SK-N-MC (cell line): ENCODE measurements at regions not wholly inside any gene's neighbourhood (a gene's known extent, or its start where the extent isn't known, plus 50 kb on each side); places are given as distances from the start of the nearest gene placed in this dataset.

Experiments
- DNase-seq: peaks from one replicate; pipeline ENCODE4 v3.0.0-alpha.2; 2011; ENCODE audit warnings: low read depth, low spot score
- H3K27ac ChIP-seq: fragments of 200-600 bp; sonication (generic); 2 replicates; pipeline ENCODE4 v1.5.1; 2016; ENCODE audit warnings: mixed run types
- H3K36me3 ChIP-seq: fragments of 200-600 bp; sonication (generic); 2 replicates; pipeline ENCODE4 v1.6.1; 2017; ENCODE audit warnings: antibody characterized with exemption, low read length, mixed read lengths; ENCODE audit not compliant: insufficient read depth
- H3K4me3 ChIP-seq: fragments of 200-600 bp; sonication (generic); 2 replicates; pipeline ENCODE4 v1.5.1; 2016
- H3K9ac ChIP-seq: fragments of 200-600 bp; sonication (generic); 2 replicates; pipeline ENCODE4 v1.8.0; 2017; ENCODE audit warnings: mixed run types, mixed read lengths; ENCODE audit not compliant: insufficient read length
- H3K9me3 ChIP-seq: fragments of 200-600 bp; sonication (generic); 2 replicates; pipeline ENCODE4 v1.6.1; 2017; ENCODE audit warnings: low read depth, mild to moderate bottlenecking, antibody characterized with exemption, low read length, moderate library complexity, mixed read lengths
- EZH2 ChIP-seq: fragments of 200-600 bp; sonication (generic); IDR thresholded peaks from one replicate; pipeline ENCODE4 v1.6.1; 2017; ENCODE audit warnings: antibody characterized with exemption
- FOXP2 ChIP-seq: optimal IDR thresholded peaks from 2 replicates; pipeline ENCODE3; 2011; ENCODE audit warnings: mild to moderate bottlenecking, moderate library complexity; ENCODE audit not compliant: insufficient read depth; ENCODE audit errors: extremely low read length, control extremely low read depth
- POLR2AphosphoS5 ChIP-seq: IDR thresholded peaks from 2 replicates; pipeline ENCODE4 v1.6.1; 2012; ENCODE audit warnings: mild to moderate bottlenecking, low read depth, low read length, borderline replicate concordance

DNA sequence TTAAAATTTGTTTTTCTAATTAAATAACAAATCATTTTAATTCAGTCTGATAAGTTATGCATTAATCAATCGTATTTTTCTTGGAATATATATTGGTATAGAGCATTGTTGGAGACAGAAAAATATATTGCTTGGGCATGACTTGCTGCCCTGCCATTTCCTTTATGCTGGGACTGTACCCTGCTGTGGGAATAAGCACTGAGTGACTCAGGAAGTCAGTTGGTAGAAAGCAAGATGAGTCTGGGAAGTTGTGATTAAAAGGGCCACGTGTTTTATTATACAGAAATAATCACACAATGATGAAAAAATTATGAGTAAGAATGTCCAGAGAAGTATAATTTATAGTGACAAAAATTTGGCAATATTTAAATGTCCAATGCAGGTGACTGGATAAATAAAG, 139.5 kb downstream of the KIF18A start:
- TF ChIP-seq FOXP2 (no peak), EZH2 (no peak), POLR2AphosphoS5 (no peak)
- H3K9ac ChIP-seq, result no peak overlapping the region
- no peaks in the 10 kb centered on the region for H3K36me3 ChIP-seq
- no peak overlapping the region for H3K27ac ChIP-seq
- no peak overlapping the region for H3K4me3 ChIP-seq
- no peak for DNase-seq
- H3K9me3 ChIP-seq, result no peaks in the 10 kb centered on the region

DNA sequence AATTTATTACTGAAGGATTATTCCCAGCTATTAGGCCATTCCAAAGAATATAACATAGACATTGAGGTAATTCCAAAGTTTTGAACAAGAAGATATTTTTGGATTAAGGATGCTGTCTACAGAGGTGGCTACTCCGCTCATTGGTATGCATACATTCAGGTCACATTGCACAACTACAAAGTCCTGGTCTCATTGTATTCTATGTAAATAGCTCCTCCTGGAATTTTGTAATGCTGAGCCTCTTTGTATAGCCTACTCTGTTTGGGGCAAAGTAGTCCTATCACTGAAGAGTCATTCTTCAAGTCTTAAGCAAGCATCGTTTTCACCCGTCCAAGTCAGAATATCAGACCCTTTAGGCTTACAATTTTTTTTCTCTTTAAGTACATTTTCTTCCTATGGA, 142.4 kb downstream of the KIF18A start:
- Histone ChIP-seq H3K36me3 (no peaks in the 10 kb centered on the region), H3K4me3 (no peak overlapping the region), H3K9ac (no peak overlapping the region), H3K9me3 (no peaks in the 10 kb centered on the region), H3K27ac (no peak overlapping the region)
- no peak for DNase-seq
- no peak for TF ChIP-seq POLR2AphosphoS5
- no peak for TF ChIP-seq FOXP2
- no peak for TF ChIP-seq EZH2

DNA sequence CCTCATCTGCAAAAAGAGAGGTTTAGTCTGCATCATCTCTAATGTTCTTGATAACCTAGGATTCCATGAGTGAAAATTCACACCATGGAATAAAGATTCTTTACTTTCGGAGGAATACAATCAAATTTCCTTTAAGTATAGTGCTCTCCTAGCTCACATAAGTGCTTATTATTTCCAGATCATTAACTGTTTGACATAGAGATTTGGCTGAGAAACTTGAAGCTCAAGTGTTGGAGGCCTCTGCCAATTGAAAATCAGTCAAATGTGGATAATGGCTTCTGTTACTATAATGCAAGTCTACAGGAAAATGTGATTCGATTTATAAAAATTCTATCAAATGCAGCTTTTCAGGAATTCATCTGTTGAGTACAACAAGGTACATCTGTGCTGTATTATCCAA, 144.6 kb downstream of the KIF18A start:
- no peaks in the 10 kb centered on the region for H3K36me3 ChIP-seq
- TF ChIP-seq POLR2AphosphoS5 (no peak), FOXP2 (no peak), EZH2 (no peak)
- H3K4me3 ChIP-seq, result no peak overlapping the region
- H3K27ac ChIP-seq, result no peak overlapping the region
- H3K9me3 ChIP-seq, result no peaks in the 10 kb centered on the region
- no peak for DNase-seq
- H3K9ac ChIP-seq, result no peak overlapping the region

DNA sequence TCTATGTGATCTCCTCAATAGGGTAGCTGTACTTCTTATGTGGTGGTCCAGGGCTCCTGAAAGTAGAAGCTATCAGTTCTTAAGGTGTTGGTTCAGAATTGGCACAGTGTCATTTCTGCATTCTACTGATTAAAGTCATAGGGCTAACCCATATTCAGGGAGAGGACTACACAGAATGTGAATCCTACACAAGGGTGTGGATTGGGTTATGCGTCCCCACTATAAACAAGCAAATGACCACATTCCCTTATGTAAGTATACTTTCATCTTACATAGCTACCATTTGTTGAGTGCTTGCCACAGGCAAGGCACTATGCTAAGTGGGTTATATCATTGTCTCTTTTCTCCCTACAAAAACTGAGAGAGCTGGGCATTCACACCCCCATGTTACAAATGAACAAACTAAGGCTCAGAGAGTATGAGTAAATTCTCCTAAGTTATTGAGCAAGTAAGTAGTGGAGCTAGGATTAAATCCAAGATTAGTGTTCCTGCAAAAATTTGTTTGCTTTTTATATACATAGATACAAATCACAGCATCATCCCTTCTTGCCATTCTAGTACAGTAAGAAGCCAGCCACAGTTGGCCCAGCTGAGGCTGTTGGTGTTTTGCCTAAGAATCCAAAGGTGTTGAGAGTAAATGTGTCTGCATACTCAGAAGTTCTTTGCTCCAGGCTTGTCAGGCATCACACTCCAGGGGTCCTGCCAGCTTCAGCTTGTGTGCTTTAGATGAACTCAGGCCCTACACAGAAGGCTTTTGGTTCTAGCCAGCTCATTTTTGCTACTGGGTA, 157.8 kb downstream of the KIF18A start:
- no peak overlapping the region for H3K4me3 ChIP-seq
- no peak for DNase-seq
- H3K36me3 ChIP-seq, result no peaks in the 10 kb centered on the region
- H3K9ac ChIP-seq, result no peak overlapping the region
- H3K9me3 ChIP-seq, result no peaks in the 10 kb centered on the region
- no peak for TF ChIP-seq POLR2AphosphoS5
- no peak for TF ChIP-seq FOXP2
- TF ChIP-seq EZH2, result no peak
- H3K27ac ChIP-seq, result no peak overlapping the region

DNA sequence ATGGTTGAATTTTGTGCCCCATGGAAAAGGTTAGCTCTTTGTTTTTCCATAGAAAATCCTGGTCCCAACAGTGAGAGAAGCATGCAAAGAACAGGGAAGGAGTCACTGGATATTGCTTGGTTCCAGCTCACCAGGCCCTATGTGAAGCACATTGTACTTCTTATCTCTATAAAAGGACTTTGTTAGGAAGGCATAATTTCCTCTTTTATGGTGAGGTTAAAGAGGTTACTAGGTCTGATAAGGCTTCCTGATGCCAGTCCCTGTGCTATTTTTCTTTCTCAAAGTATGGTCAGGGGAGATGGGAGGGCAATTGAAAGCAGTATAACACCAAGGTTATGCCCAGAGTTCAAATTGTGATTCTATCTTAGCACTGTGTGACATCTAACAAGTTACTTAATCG, 162.6 kb downstream of the KIF18A start:
- H3K9ac ChIP-seq, result no peak overlapping the region
- TF ChIP-seq FOXP2 (no peak), POLR2AphosphoS5 (no peak), EZH2 (no peak)

DNA sequence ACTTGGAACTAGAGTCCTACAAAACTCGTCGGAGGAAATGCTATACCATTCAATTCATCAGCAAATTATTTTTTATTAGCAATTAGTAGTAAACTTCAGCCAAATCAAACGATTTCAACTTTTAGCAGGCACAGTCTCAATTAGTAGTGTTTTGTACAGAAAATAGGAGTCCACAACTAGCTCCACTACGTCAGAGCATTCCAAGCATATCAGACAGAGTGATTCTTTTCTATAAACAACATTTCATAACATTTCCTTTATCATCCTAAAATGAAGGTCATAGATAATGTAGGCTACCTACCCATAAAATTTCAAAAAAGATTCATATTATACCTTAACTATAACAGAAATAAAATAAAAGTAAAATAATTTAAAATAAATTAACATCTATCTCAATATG, 169.9 kb downstream of the KIF18A start:
- Histone ChIP-seq H3K27ac (no peak overlapping the region), H3K9me3 (no peaks in the 10 kb centered on the region), H3K9ac (no peak overlapping the region), H3K4me3 (no peak overlapping the region), H3K36me3 (no peaks in the 10 kb centered on the region)
- TF ChIP-seq EZH2, result no peak
- TF ChIP-seq FOXP2, result no peak
- TF ChIP-seq POLR2AphosphoS5, result no peak
- no peak for DNase-seq

More for the DNA sequence above, 162.6 kb downstream of the KIF18A start:
- no peak for DNase-seq
- no peak overlapping the region for H3K27ac ChIP-seq
- no peak overlapping the region for H3K4me3 ChIP-seq
- H3K9me3 ChIP-seq, result no peaks in the 10 kb centered on the region
- H3K36me3 ChIP-seq, result no peaks in the 10 kb centered on the region

DNA sequence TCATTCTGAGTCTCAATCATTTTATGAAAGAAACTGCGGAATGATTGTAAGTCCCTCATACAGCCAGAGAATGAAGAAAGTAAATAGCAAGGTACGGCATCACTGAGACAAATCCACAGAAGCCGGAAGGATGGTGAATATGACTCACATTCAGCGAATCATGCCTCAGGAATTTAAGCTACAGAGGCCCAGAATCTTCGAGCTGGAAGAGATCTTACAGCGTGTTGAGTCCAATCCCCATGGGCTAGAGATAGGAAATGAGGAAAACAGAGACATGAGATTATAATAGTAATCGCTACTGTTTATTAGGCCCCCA, 173.2 kb downstream of the KIF18A start:
- Histone ChIP-seq H3K9me3 (no peaks in the 10 kb centered on the region), H3K27ac (no peak overlapping the region), H3K9ac (no peak overlapping the region), H3K36me3 (no peaks in the 10 kb centered on the region), H3K4me3 (no peak overlapping the region)
- no peak for TF ChIP-seq FOXP2
- no peak for TF ChIP-seq EZH2
- TF ChIP-seq POLR2AphosphoS5, result no peak
- DNase-seq, result no peak

DNA sequence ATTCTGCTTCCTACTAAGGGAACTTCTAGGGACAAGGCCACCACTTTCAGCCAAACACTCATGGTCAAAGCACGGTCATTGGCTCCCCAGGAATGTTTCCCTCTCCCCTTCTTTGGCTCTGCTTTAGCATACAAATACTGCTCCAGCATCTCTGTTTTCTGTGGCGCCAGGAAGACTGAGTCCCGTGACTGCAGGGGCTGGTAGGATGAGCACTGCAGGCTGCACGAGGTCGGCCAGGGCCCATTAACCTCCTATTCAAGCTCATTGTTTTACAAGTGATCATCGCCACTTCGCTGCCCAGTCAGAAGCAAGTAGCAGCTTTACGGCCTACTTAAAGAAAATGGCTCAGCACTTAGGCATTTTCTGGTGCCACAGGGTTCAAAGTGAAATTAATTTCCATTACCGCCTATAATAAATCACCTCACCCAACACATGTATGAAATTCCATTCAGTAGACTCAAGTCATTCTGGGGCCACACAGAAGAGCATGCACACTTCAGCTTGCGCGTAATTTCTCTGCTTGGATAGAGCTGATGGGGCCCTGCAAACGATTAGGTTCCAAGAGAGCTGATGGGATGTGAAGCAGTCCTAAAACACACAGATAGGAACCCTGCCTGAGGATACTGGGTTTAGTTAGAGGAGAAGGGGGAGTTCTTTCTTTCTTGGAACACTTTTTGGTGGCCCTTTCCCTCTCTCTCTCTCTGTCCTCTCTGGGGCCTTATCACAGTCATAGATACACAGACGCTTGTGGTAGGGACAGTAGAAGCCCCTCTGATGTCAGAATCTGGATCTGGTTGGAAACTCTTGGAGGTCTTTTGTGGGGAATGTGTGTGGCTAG, 173.7 kb downstream of the KIF18A start:
- Histone ChIP-seq H3K27ac (no peak overlapping the region), H3K36me3 (no peaks in the 10 kb centered on the region), H3K9ac (no peak overlapping the region), H3K9me3 (no peaks in the 10 kb centered on the region), H3K4me3 (no peak overlapping the region)
- TF ChIP-seq POLR2AphosphoS5 (no peak), EZH2 (no peak), FOXP2 (no peak)
- no peak for DNase-seq

DNA sequence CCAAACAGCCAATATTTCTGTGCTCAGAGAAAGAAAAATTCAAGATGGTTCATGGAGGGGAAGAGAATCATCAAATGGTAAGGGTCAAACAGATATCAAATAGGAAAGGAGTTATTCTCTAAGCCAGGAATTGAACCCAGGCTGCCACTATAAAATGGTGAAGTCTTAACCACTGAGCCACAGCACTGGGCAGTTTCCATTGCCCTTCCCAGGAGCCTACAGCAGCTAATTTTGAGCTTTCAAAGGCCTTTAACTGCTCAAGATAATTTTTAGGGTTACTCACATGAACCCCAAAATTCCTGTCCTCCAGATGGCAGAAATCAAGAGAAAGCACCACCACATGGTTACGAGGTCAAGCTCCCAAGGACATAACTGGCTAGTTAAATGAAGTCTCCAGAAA, 176.2 kb downstream of the KIF18A start:
- Histone ChIP-seq H3K27ac (no peak overlapping the region), H3K36me3 (no peaks in the 10 kb centered on the region), H3K9me3 (no peaks in the 10 kb centered on the region), H3K9ac (no peak overlapping the region), H3K4me3 (no peak overlapping the region)
- no peak for TF ChIP-seq FOXP2
- TF ChIP-seq EZH2, result no peak
- no peak for TF ChIP-seq POLR2AphosphoS5
- no peak for DNase-seq
